GM10248 (cell line): ENCODE measurements at regions not wholly inside any gene's neighbourhood (a gene's known extent, or its start where the extent isn't known, plus 50 kb on each side); places are given as distances from the start of the nearest gene placed in this dataset.

ENCODE experiments used
- CTCF ChIA-PET: fragments of 300-600 bp; sonication (Branson Sonifier 250); formaldehyde crosslinking; extraction: SDS; loops from one replicate; lab custom pipeline; 2021; ENCODE audit warnings: antibody characterized with exemption; lab: Yijun Ruan, JAX
- POLR2A ChIA-PET: fragments of 350-650 bp; sonication (Branson Sonifier 250); formaldehyde crosslinking; extraction: SDS; loops from one replicate; lab custom pipeline; 2020; ENCODE audit warnings: antibody characterized with exemption; lab: Yijun Ruan, JAX
- DNase-seq: peaks from one replicate; pipeline ENCODE4 v3.0.0; 2012; ENCODE audit errors: extremely low spot score
- TF ChIP-seq, protein P1 (sequence below): IDR thresholded peaks from 2 replicates; pipeline ENCODE4 v1.5.1; 2012; ENCODE audit warnings: mild to moderate bottlenecking, low read depth; ENCODE audit errors: extremely low read depth, missing control alignments, control extremely low read depth

DNA sequence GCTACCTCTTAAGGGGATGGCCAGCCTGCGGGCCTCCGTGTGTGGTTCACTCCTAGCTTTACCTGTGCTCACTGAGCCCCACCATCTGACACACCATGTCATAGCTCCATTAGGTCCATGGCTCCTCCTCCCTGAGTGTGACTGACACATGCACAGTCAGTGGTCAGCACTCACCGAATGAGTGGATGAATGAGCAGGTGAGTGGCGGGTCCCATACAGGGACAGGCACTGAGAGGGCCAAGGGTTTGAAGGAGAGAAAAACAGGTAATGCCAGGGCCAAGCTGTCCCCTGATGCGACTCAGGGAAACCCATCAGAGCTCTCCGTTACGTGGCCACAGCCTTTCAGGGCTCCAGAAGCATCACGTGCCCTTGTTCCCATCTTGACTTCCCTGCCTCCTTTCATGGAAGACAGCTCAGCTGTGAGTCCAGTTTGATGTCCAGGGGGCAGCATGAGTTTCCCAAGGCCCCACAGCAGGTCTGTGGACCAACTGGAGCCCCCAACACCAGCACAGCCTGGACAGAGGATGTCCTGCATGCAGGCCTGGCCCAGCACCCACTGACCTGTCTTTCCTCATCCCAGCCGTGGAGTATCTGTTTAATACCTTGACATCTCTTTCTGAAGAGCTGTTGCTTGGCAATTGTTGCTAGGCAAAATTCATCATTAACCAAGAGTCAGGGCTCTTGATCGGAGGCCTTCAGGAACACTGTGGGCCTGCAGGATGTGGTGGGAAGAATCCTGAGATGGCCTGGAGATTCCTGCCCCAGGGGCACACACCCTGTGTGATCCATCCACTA lies 84.4 kb downstream of the PLXNA1 start:
- DNase-seq = no peak
- POLR2A ChIA-PET = no interaction called here
- TF ChIP-seq, protein P1, sequence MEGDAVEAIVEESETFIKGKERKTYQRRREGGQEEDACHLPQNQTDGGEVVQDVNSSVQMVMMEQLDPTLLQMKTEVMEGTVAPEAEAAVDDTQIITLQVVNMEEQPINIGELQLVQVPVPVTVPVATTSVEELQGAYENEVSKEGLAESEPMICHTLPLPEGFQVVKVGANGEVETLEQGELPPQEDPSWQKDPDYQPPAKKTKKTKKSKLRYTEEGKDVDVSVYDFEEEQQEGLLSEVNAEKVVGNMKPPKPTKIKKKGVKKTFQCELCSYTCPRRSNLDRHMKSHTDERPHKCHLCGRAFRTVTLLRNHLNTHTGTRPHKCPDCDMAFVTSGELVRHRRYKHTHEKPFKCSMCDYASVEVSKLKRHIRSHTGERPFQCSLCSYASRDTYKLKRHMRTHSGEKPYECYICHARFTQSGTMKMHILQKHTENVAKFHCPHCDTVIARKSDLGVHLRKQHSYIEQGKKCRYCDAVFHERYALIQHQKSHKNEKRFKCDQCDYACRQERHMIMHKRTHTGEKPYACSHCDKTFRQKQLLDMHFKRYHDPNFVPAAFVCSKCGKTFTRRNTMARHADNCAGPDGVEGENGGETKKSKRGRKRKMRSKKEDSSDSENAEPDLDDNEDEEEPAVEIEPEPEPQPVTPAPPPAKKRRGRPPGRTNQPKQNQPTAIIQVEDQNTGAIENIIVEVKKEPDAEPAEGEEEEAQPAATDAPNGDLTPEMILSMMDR = no peak
- CTCF ChIA-PET = interaction anchor here (1.0 kb wide), 1 partner anchor 9 kb away, joined by 3 read pairs; no protein-coding TSS in a partner anchor

DNA sequence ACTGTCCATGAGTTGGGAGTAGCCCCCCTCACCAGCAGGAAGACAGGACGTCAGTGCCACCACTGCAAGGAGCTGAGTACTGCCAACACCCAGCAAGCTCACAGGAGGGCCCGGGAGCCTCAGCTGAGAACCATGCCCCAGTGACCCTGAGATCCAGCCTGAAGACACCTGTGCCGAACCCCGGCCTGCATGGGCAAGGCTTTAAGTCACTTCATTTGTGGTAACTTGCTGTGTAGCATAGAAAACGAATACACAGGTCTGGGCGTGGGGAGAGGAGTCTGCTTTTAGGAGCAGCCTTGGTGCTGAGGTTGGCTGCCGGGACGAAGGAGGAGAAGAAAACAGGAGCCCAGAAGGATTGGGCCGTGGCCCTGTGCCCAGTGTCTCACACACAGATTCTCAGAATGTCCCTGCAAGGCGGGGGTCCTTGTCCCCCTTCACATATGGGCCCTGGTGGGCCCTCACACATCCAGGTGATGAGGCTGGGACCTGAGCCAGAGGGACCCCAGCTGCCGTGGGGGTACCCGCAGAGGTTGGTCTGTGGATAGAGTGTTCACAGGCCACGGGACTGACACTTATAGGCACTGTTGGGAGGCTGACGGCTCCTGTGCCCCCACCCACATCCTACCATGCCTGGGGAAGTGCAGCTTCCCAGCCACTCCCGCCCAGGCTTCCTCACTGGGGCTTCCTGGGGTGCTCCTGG lies 85.3 kb downstream of the PLXNA1 start:
- DNase-seq = no peak
- ChIA-PET POLR2A (no interaction called here), CTCF (interaction anchor here (0.6 to 0.8 kb wide), 2 partner anchors 13 to 24 kb away, joined by 3 read pairs; no protein-coding TSS in a partner anchor)
- TF ChIP-seq, protein P1 = no peak

DNA sequence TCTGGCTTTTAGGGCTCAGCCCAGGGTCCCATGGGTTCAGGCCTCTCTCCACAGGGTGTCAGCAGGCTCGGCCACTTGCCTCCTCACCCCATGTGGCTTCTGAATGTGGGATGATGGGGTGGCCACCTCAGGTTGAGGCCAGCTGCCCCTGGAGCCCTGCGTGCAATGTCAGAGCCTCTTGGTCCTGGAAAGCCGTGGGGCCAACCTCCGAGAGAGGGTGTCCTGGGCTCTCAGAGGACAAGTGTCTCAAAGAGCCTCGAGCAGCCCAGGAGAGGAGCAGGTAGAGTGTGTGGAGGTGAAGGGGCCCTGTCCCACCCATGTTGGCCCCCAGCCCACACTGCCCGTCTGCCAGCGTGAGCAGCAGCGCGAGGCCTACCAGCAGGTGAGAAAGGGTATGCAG lies 86.0 kb downstream of the PLXNA1 start:
- ChIA-PET CTCF (interaction anchor here (0.6 to 0.8 kb wide), 2 partner anchors 13 to 24 kb away, joined by 3 read pairs; no protein-coding TSS in a partner anchor), POLR2A (no interaction called here)
- TF ChIP-seq, protein P1 = no peak
- DNase-seq = no peak

DNA sequence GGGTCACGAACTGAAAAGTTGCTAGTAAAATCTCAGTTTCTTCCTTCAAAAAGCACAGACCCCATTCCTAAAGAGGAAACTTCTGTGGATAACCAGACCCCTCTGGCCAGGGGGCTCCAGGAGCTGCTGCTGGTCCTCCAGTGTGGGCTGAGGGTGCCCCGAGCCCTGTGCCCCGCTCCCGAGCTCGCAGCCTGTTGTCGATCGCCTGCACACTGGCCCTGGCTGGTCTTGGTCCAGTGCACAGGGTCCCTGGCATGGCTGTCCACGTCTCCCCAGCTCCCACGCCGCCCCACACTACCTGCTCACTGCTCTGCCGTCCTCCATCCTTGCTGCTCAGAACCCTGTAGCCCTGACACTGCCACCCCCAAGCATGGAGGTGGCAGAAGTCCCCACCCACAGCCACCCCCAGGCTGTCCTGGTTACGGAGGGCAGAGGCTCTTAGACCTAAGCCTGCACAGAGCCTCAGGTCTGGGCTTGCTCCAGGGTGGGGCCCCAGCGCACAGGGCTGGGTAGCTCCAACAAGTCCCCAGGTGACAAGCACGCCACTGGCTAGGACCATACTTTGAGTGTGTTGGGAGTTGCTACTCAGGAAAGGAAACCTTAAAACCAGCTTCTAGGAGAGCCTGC lies 87.0 kb downstream of the PLXNA1 start:
- no peak for DNase-seq
- CTCF ChIA-PET = no interaction called here
- TF ChIP-seq, protein P1 = no peak
- POLR2A ChIA-PET = no interaction called here

DNA sequence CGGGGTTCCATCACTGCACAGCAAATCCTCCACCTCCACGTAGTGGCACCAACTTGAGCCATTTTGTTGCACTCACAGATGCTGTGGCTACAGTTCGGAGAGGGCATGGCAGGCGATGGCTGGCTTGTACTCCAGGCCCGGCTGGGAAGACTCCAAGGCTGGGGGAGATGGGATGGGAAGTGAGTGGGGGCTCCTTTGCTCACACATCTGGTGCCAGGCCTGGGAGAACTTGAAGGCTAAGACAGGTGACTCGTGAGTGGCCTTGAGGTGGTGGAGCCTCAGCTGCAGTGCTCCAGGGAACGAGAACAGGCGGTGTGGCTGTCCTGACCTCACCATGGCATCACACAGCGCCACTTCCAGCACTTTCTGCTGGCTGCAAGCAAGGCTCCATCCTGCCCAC lies 87.9 kb downstream of the PLXNA1 start:
- POLR2A ChIA-PET = no interaction called here

DNA sequence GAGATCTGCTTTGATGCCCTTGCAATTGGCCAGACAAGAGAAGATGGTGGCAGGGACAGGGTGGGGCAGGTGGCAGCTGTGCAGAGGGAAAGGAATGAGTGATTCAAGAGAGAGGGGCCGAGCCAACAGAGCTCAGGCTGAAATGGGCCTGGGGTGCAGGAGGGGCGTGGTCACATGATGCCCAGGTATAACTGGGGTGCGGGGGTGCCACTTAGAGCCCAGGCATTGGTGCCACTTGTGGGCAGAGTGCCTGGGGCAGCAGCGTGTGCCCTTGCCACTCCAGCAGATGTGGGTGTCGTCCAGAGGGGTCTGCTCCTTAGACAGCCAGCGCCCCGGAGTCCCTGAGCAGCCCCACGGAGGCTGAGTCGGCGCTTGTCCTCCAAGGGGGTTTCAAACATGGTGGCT lies 88.7 kb downstream of the PLXNA1 start:
- DNase-seq = no peak
- TF ChIP-seq, protein P1 = no peak
- ChIA-PET CTCF (no interaction called here), POLR2A (no interaction called here)

More for the DNA sequence above, 87.9 kb downstream of the PLXNA1 start:
- CTCF ChIA-PET = no interaction called here
- no peak for DNase-seq
- TF ChIP-seq, protein P1 = no peak
